ENCODE measurements at regions not wholly inside any gene's neighbourhood (a gene's known extent, or its start where the extent isn't known, plus 50 kb on each side); places are given as distances from the start of the nearest gene placed in this dataset.

GRCh38 chr16:8426569-8426968 lies 163.7 kb downstream of the TMEM114 start:
- no peak for TF ChIP-seq CTCF (IDR thresholded peaks at IDR 0.05)
- no peak for TF ChIP-seq POLR2A (IDR thresholded peaks at IDR 0.05)
- TF ChIP-seq EP300 (IDR thresholded peaks at IDR 0.05), result no peak

Measured in ovary (tissue), 3 donors.